Panc1 (cell line): ENCODE measurements at regions not wholly inside any gene's neighbourhood (a gene's known extent, or its start where the extent isn't known, plus 50 kb on each side); places are given as distances from the start of the nearest gene placed in this dataset.

Experiments used
- ATAC-seq: fragments of 200-7000 bp; cut with Tn5 transposase; 2 replicates; pipeline ENCODE4 v1.9.1; 2020; ENCODE audit warnings: mild to moderate bottlenecking, moderate library complexity
- BruUV-seq: library from RNA; stranded (reverse); fragments of 400-500 nt; replicated peaks from 2 replicates; lab custom pipeline; 2021; lab: Mats Ljungman, UMichigan
- CTCF ChIA-PET: fragments of 300-600 bp; sonication (Branson Sonifier 250); formaldehyde crosslinking; loops from one replicate; lab custom pipeline; 2022; ENCODE audit warnings: antibody characterized with exemption; lab: Charles Lee
- POLR2A ChIA-PET: fragments of 300-600 bp; sonication (Branson Sonifier 250); formaldehyde crosslinking; loops from one replicate; lab custom pipeline; 2022; ENCODE audit warnings: antibody characterized with exemption; lab: Charles Lee
- DNase-seq: peaks from one replicate; pipeline ENCODE4 v3.0.0-alpha.2; 2010; ENCODE audit warnings: low read depth, low spot score
- H3K27ac ChIP-seq: 2 replicates; pipeline ENCODE4 v1.5.1; 2011; ENCODE audit warnings: mild to moderate bottlenecking, low read length, inconsistent platforms
- H3K27me3 ChIP-seq: fragments of 200-500 bp; sonication (Bioruptor generic); 2 replicates; pipeline ENCODE4 v1.6.0; 2014; ENCODE audit warnings: low read length, inconsistent platforms; ENCODE audit not compliant: control insufficient read depth, insufficient read depth
- H3K36me3 ChIP-seq: fragments of 200-500 bp; sonication (Bioruptor generic); 2 replicates; pipeline ENCODE4 v1.5.1; 2014; ENCODE audit warnings: inconsistent platforms, mild to moderate bottlenecking, low read length, moderate library complexity; ENCODE audit not compliant: control insufficient read depth, insufficient read depth
- H3K4me1 ChIP-seq: 2 replicates; pipeline ENCODE4 v1.5.1; 2011; ENCODE audit warnings: inconsistent platforms, mild to moderate bottlenecking, low read length, moderate library complexity; ENCODE audit not compliant: control insufficient read depth, insufficient read depth
- H3K4me3 ChIP-seq, 2 experiments: 2 replicates each; pipeline ENCODE4 v1.5.1; 2011 to 2012; ENCODE audit warnings: low read depth in 2 of 2, low read length in 2 of 2, mild to moderate bottlenecking in 2 of 2, inconsistent platforms in 1 of 2, moderate library complexity in 1 of 2
- H3K9me3 ChIP-seq: fragments of 200-500 bp; sonication (Bioruptor generic); 2 replicates; pipeline ENCODE4 v1.5.1; 2014; ENCODE audit warnings: low read depth, mild to moderate bottlenecking, inconsistent platforms, low read length, moderate library complexity; ENCODE audit not compliant: control insufficient read depth, insufficient read depth
- POLR2AphosphoS5 ChIP-seq: IDR thresholded peaks from 2 replicates; pipeline ENCODE4 v1.6.1; 2012; ENCODE audit warnings: mild to moderate bottlenecking, low read depth, low read length, moderate library complexity
- REST ChIP-seq, 2 experiments: IDR thresholded peaks; 2 replicates each; pipeline ENCODE4 v1.6.1; 2011 to 2012; ENCODE audit warnings: low read depth in 2 of 2, control low read depth in 1 of 2, low read length in 1 of 2, mild to moderate bottlenecking in 1 of 2, moderate library complexity in 1 of 2; ENCODE audit not compliant: insufficient read depth in 1 of 2
- SIN3A ChIP-seq: IDR thresholded peaks from 2 replicates; pipeline ENCODE4 v1.6.1; 2012; ENCODE audit warnings: low read depth, mild to moderate bottlenecking, low read length, moderate library complexity, borderline replicate concordance; ENCODE audit not compliant: insufficient read depth
- TCF7L2 ChIP-seq: IDR thresholded peaks from 2 replicates; pipeline ENCODE4 v1.6.1; 2011; ENCODE audit warnings: mild to moderate bottlenecking, low read depth, low read length, inconsistent platforms
- in situ Hi-C: cut with HindIII; loops from 2 replicates; pipeline ENCODE4 v1.10.0; 2016; ENCODE audit warnings: low sequenced_read_pairs, low pct_unique_long_range_greater_than_20kb
- intact Hi-C: fragments of 100-400 bp; cut with micrococcal nuclease; formaldehyde crosslinking; loops from one replicate; pipeline ENCODE4 v1.10.0; 2022; ENCODE audit not compliant: unreplicated experiment
- TF ChIP-seq, protein P1 (sequence below): fragments of 450-650 bp; IDR thresholded peaks from 2 replicates; pipeline ENCODE4 v1.5.1; 2017; ENCODE audit warnings: mild to moderate bottlenecking

- H3K9me3 ChIP-seq = no peaks in the 10 kb centered on the region
- no peaks in the 10 kb centered on the region for H3K4me1 ChIP-seq
- in situ Hi-C loops = no loop called here
- no peak overlapping the region for H3K4me3 ChIP-seq
- no TSS peak for BruUV-seq
- DNase-seq (no peak), ATAC-seq (no peak)
- no peak for TF ChIP-seq POLR2AphosphoS5
- no peak for TF ChIP-seq REST (IDR thresholded peaks at IDR 0.05; ENCODE audit: insufficient read depth in 1 of 2, low read depth in 2 of 2, low read length in 1 of 2)
- TF ChIP-seq, protein P1, sequence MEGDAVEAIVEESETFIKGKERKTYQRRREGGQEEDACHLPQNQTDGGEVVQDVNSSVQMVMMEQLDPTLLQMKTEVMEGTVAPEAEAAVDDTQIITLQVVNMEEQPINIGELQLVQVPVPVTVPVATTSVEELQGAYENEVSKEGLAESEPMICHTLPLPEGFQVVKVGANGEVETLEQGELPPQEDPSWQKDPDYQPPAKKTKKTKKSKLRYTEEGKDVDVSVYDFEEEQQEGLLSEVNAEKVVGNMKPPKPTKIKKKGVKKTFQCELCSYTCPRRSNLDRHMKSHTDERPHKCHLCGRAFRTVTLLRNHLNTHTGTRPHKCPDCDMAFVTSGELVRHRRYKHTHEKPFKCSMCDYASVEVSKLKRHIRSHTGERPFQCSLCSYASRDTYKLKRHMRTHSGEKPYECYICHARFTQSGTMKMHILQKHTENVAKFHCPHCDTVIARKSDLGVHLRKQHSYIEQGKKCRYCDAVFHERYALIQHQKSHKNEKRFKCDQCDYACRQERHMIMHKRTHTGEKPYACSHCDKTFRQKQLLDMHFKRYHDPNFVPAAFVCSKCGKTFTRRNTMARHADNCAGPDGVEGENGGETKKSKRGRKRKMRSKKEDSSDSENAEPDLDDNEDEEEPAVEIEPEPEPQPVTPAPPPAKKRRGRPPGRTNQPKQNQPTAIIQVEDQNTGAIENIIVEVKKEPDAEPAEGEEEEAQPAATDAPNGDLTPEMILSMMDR = no peak
- TF ChIP-seq SIN3A = no peak
- TF ChIP-seq TCF7L2 = no peak
- no peaks in the 10 kb centered on the region for H3K36me3 ChIP-seq
- ChIA-PET CTCF (no interaction called here), POLR2A (no interaction called here)
- intact Hi-C loops = no loop called here
- H3K27me3 ChIP-seq = no peaks in the 10 kb centered on the region
- no peak overlapping the region for H3K27ac ChIP-seq
These were observed 580.6 kb upstream of the ADAMTS9 start for GRCh38 chr3:65268426-65268825.

GRCh38 chr3:65265942-65266590 is 578.3 kb upstream of the ADAMTS9 start:
- CTCF ChIA-PET = no interaction called here
- no TSS peak for BruUV-seq
- in situ Hi-C loops = no loop called here

More at GRCh38 chr3:65265942-65266590, 578.3 kb upstream of the ADAMTS9 start:
- no peak for DNase-seq
- POLR2A ChIA-PET = no interaction called here
- TF ChIP-seq, protein P1 = no peak
- TF ChIP-seq POLR2AphosphoS5 (no peak), REST (IDR thresholded peaks at IDR 0.05; ENCODE audit: insufficient read depth in 1 of 2, low read depth in 2 of 2, low read length in 1 of 2) (no peak), SIN3A (no peak), TCF7L2 (no peak)
- H3K27me3 ChIP-seq = no peaks in the 10 kb centered on the region
- H3K9me3 ChIP-seq = no peaks in the 10 kb centered on the region
- H3K4me1 ChIP-seq = no peaks in the 10 kb centered on the region
- intact Hi-C loops = no loop called here
- no peaks in the 10 kb centered on the region for H3K36me3 ChIP-seq
- H3K27ac ChIP-seq = no peak overlapping the region
- H3K4me3 ChIP-seq = no peak overlapping the region
- ATAC-seq = no peak
